OCI-LY1 (cell line): ENCODE measurements at regions not wholly inside any gene's neighbourhood (a gene's known extent, or its start where the extent isn't known, plus 50 kb on each side); places are given as distances from the start of the nearest gene placed in this dataset.

Source experiments
- H2AFZ ChIP-seq: fragments of 200-600 bp; sonication (generic), shearing (Covaris generic); 2 replicates; pipeline ENCODE4 v1.6.0; 2014; ENCODE audit warnings: antibody characterized with exemption, mild to moderate bottlenecking, low read length
- H3F3A ChIP-seq: fragments of 200-600 bp; sonication (generic), shearing (Covaris generic); 2 replicates; pipeline ENCODE4 v1.6.0; 2014; ENCODE audit warnings: mild to moderate bottlenecking, antibody characterized with exemption, low read length, moderate library complexity; ENCODE audit not compliant: insufficient read depth
- H3K27ac ChIP-seq: fragments of 200-600 bp; sonication (generic); 2 replicates; pipeline ENCODE4 v1.5.1; 2014; ENCODE audit warnings: low read length, mixed run types, mild to moderate bottlenecking, low read depth; ENCODE audit not compliant: poor library complexity, severe bottlenecking
- H3K27me3 ChIP-seq: fragments of 200-600 bp; sonication (generic); 2 replicates; pipeline ENCODE4 v1.6.0; 2014; ENCODE audit warnings: antibody characterized with exemption, mild to moderate bottlenecking, low read length, moderate library complexity; ENCODE audit not compliant: insufficient read depth
- H3K36me3 ChIP-seq: fragments of 200-600 bp; sonication (generic); 2 replicates; pipeline ENCODE4 v1.6.1; 2014; ENCODE audit warnings: mild to moderate bottlenecking, antibody characterized with exemption, low read length, moderate library complexity, mixed read lengths; ENCODE audit not compliant: insufficient read depth
- H3K4me1 ChIP-seq: fragments of 200-600 bp; sonication (generic); 2 replicates; pipeline ENCODE4 v1.5.1; 2014; ENCODE audit warnings: mild to moderate bottlenecking, low read length, moderate library complexity; ENCODE audit not compliant: insufficient read depth, severe bottlenecking
- H3K4me2 ChIP-seq: fragments of 200-600 bp; sonication (generic), shearing (Covaris generic); 2 replicates; pipeline ENCODE4 v1.6.1; 2014; ENCODE audit warnings: low read length
- H3K4me3 ChIP-seq: fragments of 200-600 bp; sonication (generic); 2 replicates; pipeline ENCODE4 v1.5.1; 2014; ENCODE audit warnings: low read length, low read depth, mild to moderate bottlenecking, mixed read lengths; ENCODE audit not compliant: poor library complexity, severe bottlenecking
- H3K79me2 ChIP-seq: fragments of 200-600 bp; shearing (Covaris generic); 2 replicates; pipeline ENCODE4 v1.6.1; 2016; ENCODE audit warnings: mixed run types, low read length, mixed read lengths; ENCODE audit not compliant: insufficient read depth
- H3K9ac ChIP-seq: fragments of 200-600 bp; sonication (generic), shearing (Covaris generic); 2 replicates; pipeline ENCODE4 v1.6.1; 2014; ENCODE audit warnings: mild to moderate bottlenecking, low read length, mixed read lengths
- H3K9me2 ChIP-seq: fragments of 200-600 bp; sonication (generic), shearing (Covaris generic); 2 replicates; pipeline ENCODE4 v1.6.1; 2014; ENCODE audit warnings: low read depth, mild to moderate bottlenecking, low read length, mixed read lengths
- H3K9me3 ChIP-seq: fragments of 200-600 bp; shearing (Covaris generic); 2 replicates; pipeline ENCODE4 v1.6.1; 2014; ENCODE audit warnings: low read length, mixed read lengths
- H4K20me1 ChIP-seq: fragments of 200-600 bp; sonication (generic), shearing (Covaris generic); 2 replicates; pipeline ENCODE4 v1.6.0; 2016; ENCODE audit warnings: mild to moderate bottlenecking, low read length; ENCODE audit not compliant: insufficient read depth
- EZH2 ChIP-seq: fragments of 200-600 bp; sonication (generic), shearing (Covaris generic); IDR thresholded peaks from 2 replicates; pipeline ENCODE4 v1.8.0; 2017; ENCODE audit warnings: borderline replicate concordance, mixed run types, mild to moderate bottlenecking, antibody characterized with exemption, low read length, moderate library complexity, mixed read lengths
- TF ChIP-seq, protein P1 (sequence below): fragments of 200-600 bp; sonication (generic), shearing (Covaris generic); IDR thresholded peaks from 2 replicates; pipeline ENCODE4 v1.5.1; 2017; ENCODE audit warnings: mild to moderate bottlenecking, antibody characterized with exemption, low read length, moderate library complexity, mixed read lengths

GRCh38 chr21:14785679-14786078 is 239.6 kb upstream of the SAMSN1 start:
- Histone ChIP-seq H3K4me1 (no peaks in the 10 kb centered on the region), H3K36me3 (no peaks in the 10 kb centered on the region), H3K4me3 (no peak overlapping the region), H3K4me2 (no peak overlapping the region), H3K79me2 (no peaks in the 10 kb centered on the region), H3F3A (no peaks in the 10 kb centered on the region), H3K9me3 (no peaks in the 10 kb centered on the region), H3K27ac (no peak overlapping the region), H4K20me1 (no peaks in the 10 kb centered on the region), H2AFZ (no peak overlapping the region), H3K27me3 (no peaks in the 10 kb centered on the region), H3K9ac (no peak overlapping the region), H3K9me2 (no peaks in the 10 kb centered on the region)
- TF ChIP-seq, protein P1, sequence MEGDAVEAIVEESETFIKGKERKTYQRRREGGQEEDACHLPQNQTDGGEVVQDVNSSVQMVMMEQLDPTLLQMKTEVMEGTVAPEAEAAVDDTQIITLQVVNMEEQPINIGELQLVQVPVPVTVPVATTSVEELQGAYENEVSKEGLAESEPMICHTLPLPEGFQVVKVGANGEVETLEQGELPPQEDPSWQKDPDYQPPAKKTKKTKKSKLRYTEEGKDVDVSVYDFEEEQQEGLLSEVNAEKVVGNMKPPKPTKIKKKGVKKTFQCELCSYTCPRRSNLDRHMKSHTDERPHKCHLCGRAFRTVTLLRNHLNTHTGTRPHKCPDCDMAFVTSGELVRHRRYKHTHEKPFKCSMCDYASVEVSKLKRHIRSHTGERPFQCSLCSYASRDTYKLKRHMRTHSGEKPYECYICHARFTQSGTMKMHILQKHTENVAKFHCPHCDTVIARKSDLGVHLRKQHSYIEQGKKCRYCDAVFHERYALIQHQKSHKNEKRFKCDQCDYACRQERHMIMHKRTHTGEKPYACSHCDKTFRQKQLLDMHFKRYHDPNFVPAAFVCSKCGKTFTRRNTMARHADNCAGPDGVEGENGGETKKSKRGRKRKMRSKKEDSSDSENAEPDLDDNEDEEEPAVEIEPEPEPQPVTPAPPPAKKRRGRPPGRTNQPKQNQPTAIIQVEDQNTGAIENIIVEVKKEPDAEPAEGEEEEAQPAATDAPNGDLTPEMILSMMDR: no peak
- TF ChIP-seq EZH2: no peak

- Histone ChIP-seq H3K9me2 (no peaks in the 10 kb centered on the region), H3K27ac (no peak overlapping the region), H2AFZ (no peak overlapping the region), H3K4me2 (no peak overlapping the region), H3K79me2 (no peaks in the 10 kb centered on the region), H3K36me3 (no peaks in the 10 kb centered on the region), H3K27me3 (no peaks in the 10 kb centered on the region), H3K9me3 (no peaks in the 10 kb centered on the region), H3K9ac (no peak overlapping the region), H3K4me1 (peaks cover 7% of the 10 kb centered on the region), H3F3A (no peaks in the 10 kb centered on the region), H4K20me1 (no peaks in the 10 kb centered on the region), H3K4me3 (no peak overlapping the region)
- TF ChIP-seq EZH2: no peak
- TF ChIP-seq, protein P1: peak; percentile 81
These were observed 227.7 kb upstream of the SAMSN1 start for GRCh38 chr21:14773777-14774345.

- TF ChIP-seq, protein P1: no peak
- TF ChIP-seq EZH2: no peak
- no peaks in the 10 kb centered on the region for H3K36me3 ChIP-seq
- H3K79me2 ChIP-seq: no peaks in the 10 kb centered on the region
- H3F3A ChIP-seq: no peaks in the 10 kb centered on the region
- H3K4me3 ChIP-seq: no peak overlapping the region
- H3K9me3 ChIP-seq: no peaks in the 10 kb centered on the region
- H3K4me2 ChIP-seq: no peak overlapping the region
- H3K27ac ChIP-seq: no peak overlapping the region
- H3K4me1 ChIP-seq: peaks cover 7% of the 10 kb centered on the region
- no peak overlapping the region for H3K9ac ChIP-seq
- no peaks in the 10 kb centered on the region for H3K9me2 ChIP-seq
- H4K20me1 ChIP-seq: no peaks in the 10 kb centered on the region
- H3K27me3 ChIP-seq: no peaks in the 10 kb centered on the region
- H2AFZ ChIP-seq: no peak overlapping the region
These were observed 225.5 kb upstream of the SAMSN1 start for GRCh38 chr21:14771593-14771992.
